ENCODE measurements at regions not wholly inside any gene's neighbourhood (a gene's known extent, or its start where the extent isn't known, plus 50 kb on each side); places are given as distances from the start of the nearest gene placed in this dataset.

DNA sequence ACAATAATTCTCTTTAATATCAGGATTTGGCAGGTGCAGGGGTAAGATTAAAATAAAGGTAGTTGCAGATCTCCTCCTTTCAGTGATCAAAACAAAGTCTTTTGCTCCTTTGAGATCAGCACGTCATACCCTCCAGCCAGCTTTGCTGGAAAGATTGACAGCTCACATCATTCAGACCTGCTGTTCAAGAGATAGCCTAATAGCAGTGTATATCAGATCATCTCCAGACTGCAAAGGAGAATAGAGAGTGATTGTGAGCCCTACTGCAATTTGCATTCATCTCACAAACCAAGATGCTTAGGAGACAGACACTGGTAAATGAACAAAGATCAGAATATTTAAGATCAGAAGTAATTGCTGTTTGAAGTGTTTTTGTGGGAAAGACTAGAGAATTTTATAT, 135.8 kb upstream of the DSEL start:
- Histone ChIP-seq H3K4me1 (no peaks in the 10 kb centered on the region), H3K36me3 (no peaks in the 10 kb centered on the region), H3K27me3 (no peaks in the 10 kb centered on the region), H3K4me3 (ENCODE audit: low read depth, low read length) (no peak overlapping the region), H3K9me3 (no peaks in the 10 kb centered on the region)
- TF ChIP-seq, protein P1, sequence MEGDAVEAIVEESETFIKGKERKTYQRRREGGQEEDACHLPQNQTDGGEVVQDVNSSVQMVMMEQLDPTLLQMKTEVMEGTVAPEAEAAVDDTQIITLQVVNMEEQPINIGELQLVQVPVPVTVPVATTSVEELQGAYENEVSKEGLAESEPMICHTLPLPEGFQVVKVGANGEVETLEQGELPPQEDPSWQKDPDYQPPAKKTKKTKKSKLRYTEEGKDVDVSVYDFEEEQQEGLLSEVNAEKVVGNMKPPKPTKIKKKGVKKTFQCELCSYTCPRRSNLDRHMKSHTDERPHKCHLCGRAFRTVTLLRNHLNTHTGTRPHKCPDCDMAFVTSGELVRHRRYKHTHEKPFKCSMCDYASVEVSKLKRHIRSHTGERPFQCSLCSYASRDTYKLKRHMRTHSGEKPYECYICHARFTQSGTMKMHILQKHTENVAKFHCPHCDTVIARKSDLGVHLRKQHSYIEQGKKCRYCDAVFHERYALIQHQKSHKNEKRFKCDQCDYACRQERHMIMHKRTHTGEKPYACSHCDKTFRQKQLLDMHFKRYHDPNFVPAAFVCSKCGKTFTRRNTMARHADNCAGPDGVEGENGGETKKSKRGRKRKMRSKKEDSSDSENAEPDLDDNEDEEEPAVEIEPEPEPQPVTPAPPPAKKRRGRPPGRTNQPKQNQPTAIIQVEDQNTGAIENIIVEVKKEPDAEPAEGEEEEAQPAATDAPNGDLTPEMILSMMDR (IDR thresholded peaks at IDR 0.05; ENCODE audit: low read depth, low read length): no peak
- no peak for DNase-seq

DNA sequence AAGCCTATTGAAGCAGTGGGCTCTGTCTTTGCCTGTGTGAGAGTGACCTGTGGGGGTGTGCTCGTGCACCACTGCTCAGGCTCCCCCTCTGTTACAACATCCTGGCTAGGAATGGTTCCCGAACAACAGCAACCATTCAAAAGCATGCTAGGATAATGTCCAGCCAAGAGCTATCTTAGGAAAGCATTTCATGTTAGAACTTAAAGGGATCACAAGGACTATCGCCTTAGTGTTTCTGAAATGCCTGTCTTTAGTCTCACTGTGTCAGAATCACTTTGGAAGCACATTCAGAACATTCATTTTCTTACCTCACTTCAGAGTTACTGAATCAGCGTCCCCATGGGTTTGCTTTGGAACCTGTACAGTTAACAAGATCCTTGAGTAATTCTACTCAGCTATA, 134.9 kb upstream of the DSEL start:
- DNase-seq: no peak

GRCh38 chr18:67650686-67651385, 134.3 kb upstream of the DSEL start:
- no peak overlapping the region for H3K4me3 ChIP-seq (ENCODE audit: low read depth, low read length)
- no peak for DNase-seq
- no peaks in the 10 kb centered on the region for H3K4me1 ChIP-seq
- H3K9me3 ChIP-seq: no peaks in the 10 kb centered on the region
- TF ChIP-seq, protein P1 (IDR thresholded peaks at IDR 0.05; ENCODE audit: low read depth, low read length): no peak
- H3K27me3 ChIP-seq: no peaks in the 10 kb centered on the region
- no peaks in the 10 kb centered on the region for H3K36me3 ChIP-seq

More for the DNA sequence above, 134.9 kb upstream of the DSEL start:
- TF ChIP-seq, protein P1 (IDR thresholded peaks at IDR 0.05; ENCODE audit: low read depth, low read length): no peak
- H3K9me3 ChIP-seq: no peaks in the 10 kb centered on the region
- H3K4me3 ChIP-seq (ENCODE audit: low read depth, low read length): no peak overlapping the region
- no peaks in the 10 kb centered on the region for H3K27me3 ChIP-seq
- H3K4me1 ChIP-seq: no peaks in the 10 kb centered on the region
- H3K36me3 ChIP-seq: no peaks in the 10 kb centered on the region

DNA sequence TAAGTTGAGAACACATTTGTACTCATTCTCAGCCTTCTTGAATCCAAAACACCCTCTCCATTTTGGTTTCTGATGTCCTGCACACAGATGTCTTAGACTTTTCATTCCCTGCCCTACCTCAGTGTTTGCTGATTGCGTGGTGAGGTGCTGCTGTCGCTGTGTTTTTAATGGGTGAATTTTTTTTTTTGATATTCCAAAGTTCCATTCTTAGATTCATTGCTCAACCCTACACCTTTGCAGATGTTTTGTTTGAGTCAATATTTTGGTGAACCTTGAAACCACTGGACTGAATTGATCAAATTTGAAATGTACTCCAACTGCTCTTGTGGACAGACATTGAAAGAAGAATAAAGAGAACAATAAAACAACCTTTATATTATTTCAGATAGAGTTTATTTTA, 130.4 kb upstream of the DSEL start:
- Histone ChIP-seq H3K4me3 (ENCODE audit: low read depth, low read length) (no peak overlapping the region), H3K27me3 (no peaks in the 10 kb centered on the region), H3K36me3 (no peaks in the 10 kb centered on the region), H3K4me1 (no peaks in the 10 kb centered on the region), H3K9me3 (no peaks in the 10 kb centered on the region)
- no peak for DNase-seq
- TF ChIP-seq, protein P1 (IDR thresholded peaks at IDR 0.05; ENCODE audit: low read depth, low read length): no peak

GRCh38 chr18:67644226-67644625, 127.7 kb upstream of the DSEL start:
- no peaks in the 10 kb centered on the region for H3K4me1 ChIP-seq
- TF ChIP-seq, protein P1 (IDR thresholded peaks at IDR 0.05; ENCODE audit: low read depth, low read length): no peak
- H3K27me3 ChIP-seq: no peaks in the 10 kb centered on the region
- H3K36me3 ChIP-seq: no peaks in the 10 kb centered on the region
- H3K4me3 ChIP-seq (ENCODE audit: low read depth, low read length): no peak overlapping the region
- DNase-seq: no peak
- H3K9me3 ChIP-seq: no peaks in the 10 kb centered on the region

- Histone ChIP-seq H3K4me1 (no peaks in the 10 kb centered on the region), H3K36me3 (no peaks in the 10 kb centered on the region), H3K9me3 (no peaks in the 10 kb centered on the region), H3K4me3 (ENCODE audit: low read depth, low read length) (no peak overlapping the region), H3K27me3 (no peaks in the 10 kb centered on the region)
- DNase-seq: no peak
- TF ChIP-seq, protein P1 (IDR thresholded peaks at IDR 0.05; ENCODE audit: low read depth, low read length): no peak
Measured at GRCh38 chr18:67639872-67640271, 123.4 kb upstream of the DSEL start.

Data from BE2C (cell line).